NCI-H1105 (cell line): ENCODE measurements at regions not wholly inside any gene's neighbourhood (a gene's known extent, or its start where the extent isn't known, plus 50 kb on each side); places are given as distances from the start of the nearest gene placed in this dataset.
"Not testable (repeated sequence)": the region's sequence is repeated elsewhere in the genome, so short reads cannot be mapped to it uniquely, and the experiment has no call there.

Source experiments
- DNase-seq: peaks from one replicate; lab custom pipeline; 2025; lab: John Stamatoyannopoulos, UW

GRCh38 chr10:124324451-124324850 is 94.3 kb downstream of the OAT start:
- no peak for DNase-seq

- no peak for DNase-seq
Measured at GRCh38 chr10:124323806-124324205, 94.9 kb downstream of the OAT start.

- no peak for DNase-seq
Measured at GRCh38 chr10:124323111-124323725, 95.5 kb downstream of the OAT start.

- DNase-seq: no peak
Measured at GRCh38 chr10:124322191-124322980, 96.3 kb downstream of the OAT start.

- no peak for DNase-seq
Measured at GRCh38 chr10:124321433-124322089, 97.2 kb downstream of the OAT start.

GRCh38 chr10:124320778-124321432 is 97.8 kb downstream of the OAT start:
- no peak for DNase-seq

- no peak for DNase-seq
Measured at GRCh38 chr10:124319926-124320391, 98.8 kb downstream of the OAT start.

- not testable (repeated sequence) for DNase-seq
Measured at GRCh38 chr10:124319520-124319919, 99.2 kb downstream of the OAT start.

DNA sequence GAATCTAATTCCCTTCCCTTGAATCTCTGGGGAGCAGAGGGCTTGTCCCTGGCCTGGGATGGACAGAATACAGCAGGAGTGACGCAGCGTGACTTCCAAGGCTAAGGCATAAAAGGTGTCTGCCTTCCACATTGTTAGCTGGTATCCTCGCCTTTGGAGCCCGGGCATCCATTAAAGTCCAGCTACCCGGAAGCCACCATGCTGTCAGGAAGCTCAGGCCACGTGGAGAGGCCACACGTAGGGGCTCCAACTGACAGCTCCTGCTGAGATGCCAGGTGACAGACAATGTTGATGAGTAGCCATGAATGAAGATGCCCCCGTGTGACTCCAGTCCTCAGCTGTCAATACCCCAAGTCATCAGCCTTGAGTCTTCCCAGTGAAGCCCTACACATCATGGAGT is 99.9 kb downstream of the OAT start:
- no peak for DNase-seq

DNA sequence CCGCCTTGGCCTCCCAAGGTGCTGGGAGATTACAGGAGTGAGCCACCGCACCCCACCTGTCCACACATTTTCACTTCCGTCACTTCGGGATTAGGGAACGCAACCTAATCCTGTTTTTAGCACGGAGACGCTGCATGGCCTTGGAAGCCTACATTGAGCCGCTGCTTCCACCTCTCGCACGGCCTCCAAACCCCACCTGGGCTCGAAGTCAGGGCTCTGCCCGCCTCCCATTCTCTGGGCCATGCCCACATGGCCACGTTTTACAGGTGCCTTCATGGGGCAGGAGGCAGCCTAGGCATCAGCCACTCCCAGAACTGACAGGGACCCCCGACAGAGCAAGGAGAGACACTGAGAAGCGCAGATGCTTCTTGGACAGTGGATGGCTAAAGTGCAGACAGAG is 100.6 kb downstream of the OAT start:
- no peak for DNase-seq

GRCh38 chr10:124316326-124316725 is 102.4 kb downstream of the OAT start:
- no peak for DNase-seq

- DNase-seq: no peak
Measured at GRCh38 chr10:124315591-124316270, 103.0 kb downstream of the OAT start.

GRCh38 chr10:124313374-124313773 is 105.3 kb downstream of the OAT start:
- no peak for DNase-seq

GRCh38 chr10:124308811-124309210 is 109.9 kb downstream of the OAT start:
- DNase-seq: no peak

DNA sequence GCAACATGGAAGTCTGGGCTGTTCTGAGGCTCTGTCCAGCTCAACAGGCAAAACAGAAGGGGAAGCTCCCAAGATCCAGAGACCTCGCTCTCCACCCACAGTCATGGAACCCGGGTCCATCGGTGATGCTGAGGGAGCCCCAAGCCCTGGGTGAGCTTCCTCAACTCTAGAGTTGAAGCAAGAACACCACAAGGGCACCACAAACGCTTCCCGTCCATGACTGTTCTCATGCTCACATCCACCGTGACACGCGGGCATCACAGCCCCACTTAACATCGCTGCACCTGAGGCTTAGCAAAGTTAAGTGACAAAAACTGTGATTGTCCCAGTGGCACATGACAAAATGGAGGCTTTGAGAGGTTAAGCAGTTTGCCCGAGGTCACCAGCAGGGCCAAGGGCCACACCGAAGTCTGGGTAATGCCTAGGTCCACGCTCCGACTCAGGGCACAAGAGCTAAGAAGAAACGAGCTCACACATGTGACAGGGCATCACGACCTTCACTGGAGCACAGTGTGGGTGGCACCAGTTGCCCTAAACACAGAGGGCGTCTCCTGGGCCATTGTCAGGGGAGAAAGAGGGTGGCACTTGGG is 110.6 kb downstream of the OAT start:
- DNase-seq: no peak

GRCh38 chr10:124307591-124307990 is 111.1 kb downstream of the OAT start:
- no peak for DNase-seq

DNA sequence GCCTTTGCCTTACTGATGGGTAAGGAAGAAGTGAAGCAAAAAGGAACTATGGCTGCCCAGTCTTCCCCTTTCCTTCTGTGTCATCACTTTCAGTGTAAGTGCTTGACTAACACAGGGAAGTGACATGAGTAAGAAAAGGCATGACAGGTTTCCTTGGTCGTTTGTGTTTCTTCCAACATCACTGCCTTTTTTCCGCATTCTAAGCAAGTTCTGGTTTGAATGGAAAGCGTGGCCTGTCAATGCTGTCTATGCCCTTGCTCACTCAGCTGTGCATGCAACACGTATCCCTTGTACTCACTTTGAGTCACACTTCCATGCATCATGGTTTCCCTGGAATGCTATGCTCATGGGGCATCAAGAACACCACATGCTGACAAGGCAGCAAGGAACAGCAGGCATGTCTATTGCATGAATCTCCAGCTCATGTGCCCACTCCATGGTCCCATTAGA is 111.8 kb downstream of the OAT start:
- DNase-seq: no peak

DNA sequence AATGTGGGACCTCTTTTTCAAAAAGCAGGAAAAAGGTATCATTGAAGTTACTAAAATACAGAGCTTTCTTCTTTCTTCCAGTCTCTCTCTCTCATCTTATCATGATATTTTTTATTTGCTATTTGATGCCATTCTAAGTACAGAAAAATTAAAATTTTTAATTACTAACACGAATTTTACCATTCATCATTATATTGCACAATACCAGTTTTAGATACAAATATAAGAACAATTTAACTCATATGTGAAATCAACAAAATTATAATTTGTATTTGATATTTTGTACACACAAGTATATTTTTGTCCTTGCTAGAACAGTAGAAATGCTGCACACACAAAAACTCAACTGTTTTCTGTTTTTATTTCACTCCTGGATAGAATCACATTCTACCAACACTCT is 112.2 kb downstream of the OAT start:
- DNase-seq: no peak

DNA sequence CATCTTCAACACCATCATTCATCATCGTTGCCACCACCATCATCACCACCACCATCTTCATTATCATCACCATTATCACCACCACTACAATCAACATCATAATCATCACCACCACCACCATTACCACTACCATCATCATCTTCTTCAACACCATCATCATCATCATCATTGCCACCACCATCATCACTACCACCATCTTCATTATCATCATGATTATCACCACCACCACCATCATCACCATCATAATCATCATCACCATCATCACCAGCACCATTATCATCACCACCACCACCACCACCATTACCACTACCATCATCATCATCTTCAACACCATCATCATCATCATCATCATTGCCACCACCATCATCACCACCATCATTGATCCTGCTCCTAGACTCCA is 112.7 kb downstream of the OAT start:
- DNase-seq: no peak

GRCh38 chr10:124305131-124305530 is 113.6 kb downstream of the OAT start:
- DNase-seq: no peak

DNA sequence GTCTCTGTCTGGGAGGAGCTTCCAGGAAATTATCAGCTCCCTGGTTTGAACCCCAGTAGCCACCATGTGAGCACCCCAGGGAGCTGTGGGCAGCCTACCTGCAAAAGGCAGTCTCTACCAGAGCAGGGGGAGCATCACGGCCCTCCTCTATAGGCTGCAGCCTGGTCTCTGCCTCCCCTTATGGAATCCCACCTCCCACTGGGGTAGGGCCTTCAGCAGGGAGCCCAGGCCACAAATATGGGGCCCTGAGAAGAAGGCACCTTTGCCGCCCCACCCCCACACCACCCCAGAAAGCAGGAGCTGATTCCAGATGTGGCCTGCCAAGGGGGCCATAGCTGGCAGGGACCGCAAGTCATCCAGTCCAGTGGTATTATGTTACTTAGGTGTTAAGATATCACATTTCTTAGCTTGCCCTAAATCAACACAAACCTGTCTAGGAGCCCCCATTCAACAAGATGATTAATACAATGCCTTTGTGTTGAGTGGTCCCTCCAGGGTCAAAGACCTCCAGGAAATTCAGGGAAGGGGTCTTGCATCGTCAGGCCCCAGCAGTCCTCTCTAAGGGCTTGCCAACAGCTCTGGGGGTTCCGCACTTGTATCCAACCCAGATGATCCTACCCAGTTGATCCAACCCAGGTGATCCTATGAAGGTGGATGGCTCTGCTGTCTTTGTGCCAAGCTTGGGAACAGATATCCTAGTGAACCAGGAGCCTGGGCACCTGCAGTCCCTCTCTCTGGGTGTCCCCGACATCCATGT is 114.9 kb downstream of the OAT start:
- no peak for DNase-seq
